GM23338 (cell line): ENCODE measurements at regions not wholly inside any gene's neighbourhood (a gene's known extent, or its start where the extent isn't known, plus 50 kb on each side); places are given as distances from the start of the nearest gene placed in this dataset.

Experiments used
- ATAC-seq: fragments of 200-7000 bp; cut with Tn5 transposase; 3 replicates; pipeline ENCODE4 v1.9.1; 2020
- DNase-seq: peaks from one replicate; pipeline ENCODE4 v3.0.0-alpha.2; 2015; ENCODE audit warnings: low spot score
- H2AFZ ChIP-seq: fragments of 200-600 bp; sonication (generic); 2 replicates; pipeline ENCODE4 v1.8.0; 2016; ENCODE audit warnings: antibody characterized with exemption, mild to moderate bottlenecking, moderate library complexity
- H3F3A ChIP-seq: fragments of 200-600 bp; sonication (generic); replicated peaks from 2 replicates; pipeline ENCODE4 v1.8.0; 2017; ENCODE audit warnings: antibody characterized with exemption, mixed run types, low read depth
- H3K27ac ChIP-seq: fragments of 200-600 bp; sonication (generic); 2 replicates; pipeline ENCODE4 v1.6.1; 2016; ENCODE audit warnings: low read depth
- H3K27me3 ChIP-seq: fragments of 200-600 bp; sonication (generic); 2 replicates; pipeline ENCODE4 v1.8.0; 2016; ENCODE audit warnings: mild to moderate bottlenecking, mixed run types, moderate library complexity; ENCODE audit not compliant: insufficient read depth
- H3K36me3 ChIP-seq: fragments of 200-600 bp; sonication (generic); 2 replicates; pipeline ENCODE4 v1.8.0; 2016; ENCODE audit warnings: mild to moderate bottlenecking; ENCODE audit not compliant: insufficient read depth
- H3K4me1 ChIP-seq: fragments of 200-600 bp; sonication (generic); 2 replicates; pipeline ENCODE4 v1.8.0; 2016; ENCODE audit warnings: mild to moderate bottlenecking, moderate library complexity; ENCODE audit not compliant: insufficient read depth
- H3K4me2 ChIP-seq: fragments of 200-600 bp; sonication (generic); 2 replicates; pipeline ENCODE4 v1.7.1; 2017; ENCODE audit warnings: mixed run types
- H3K4me3 ChIP-seq: fragments of 200-600 bp; sonication (generic); 2 replicates; pipeline ENCODE4 v1.6.1; 2016; ENCODE audit warnings: mixed run types
- H3K79me2 ChIP-seq: fragments of 200-600 bp; sonication (generic); replicated peaks from 2 replicates; pipeline ENCODE4 v1.8.0; 2017; ENCODE audit warnings: mild to moderate bottlenecking; ENCODE audit not compliant: insufficient read depth
- H3K9me2 ChIP-seq: fragments of 200-600 bp; sonication (generic); 2 replicates; pipeline ENCODE4 v1.8.0; 2017; ENCODE audit not compliant: insufficient read depth
- H4K20me1 ChIP-seq: fragments of 200-600 bp; sonication (generic); replicated peaks from 2 replicates; pipeline ENCODE4 v1.8.0; 2017; ENCODE audit warnings: mild to moderate bottlenecking; ENCODE audit not compliant: insufficient read depth
- H3K27ac Mint-ChIP-seq: 2 replicates; pipeline ENCODE4 v1.8.0; 2020; ENCODE audit warnings: inconsistent platforms, mild to moderate bottlenecking, moderate library complexity, mixed read lengths
- H3K27me3 Mint-ChIP-seq: 3 replicates; pipeline ENCODE4 v1.8.0; 2022; ENCODE audit warnings: low read depth, mild to moderate bottlenecking, moderate library complexity, mixed read lengths, inconsistent platforms; ENCODE audit not compliant: insufficient read depth, poor library complexity
- H3K36me3 Mint-ChIP-seq: 3 replicates; pipeline ENCODE4 v1.8.0; 2021; ENCODE audit warnings: low read depth, mild to moderate bottlenecking, inconsistent platforms, moderate library complexity, mixed read lengths
- H3K4me1 Mint-ChIP-seq: 3 replicates; pipeline ENCODE4 v1.8.0; 2020; ENCODE audit warnings: mild to moderate bottlenecking, inconsistent platforms, mixed read lengths
- H3K4me3 Mint-ChIP-seq: 3 replicates; pipeline ENCODE4 v1.8.0; 2021; ENCODE audit warnings: moderate library complexity, mild to moderate bottlenecking, inconsistent platforms, mixed read lengths
- H3K9me3 Mint-ChIP-seq: 3 replicates; pipeline ENCODE4 v1.8.0; 2020; ENCODE audit warnings: moderate library complexity, mild to moderate bottlenecking, inconsistent platforms, mixed read lengths
- CREB1 ChIP-seq: fragments of 250-450 bp; sonication (Bioruptor Pico); IDR thresholded peaks from 2 replicates; pipeline ENCODE4 v1.5.0; 2020; ENCODE audit warnings: low read depth, mild to moderate bottlenecking, moderate library complexity
- CTCF ChIP-seq, 2 experiments: fragments of 200-600 bp in 1 of 2; sonication (generic) in 1 of 2; conservative IDR thresholded peaks; 2 replicates each; pipeline versions ENCODE4 v1.5.1 to v1.6.1; 2016 to 2017; ENCODE audit warnings: antibody characterized with exemption in 2 of 2, low read depth in 2 of 2, mild to moderate bottlenecking in 2 of 2, moderate library complexity in 1 of 2
- ETS1 ChIP-seq: IDR thresholded peaks from 2 replicates; pipeline ENCODE4 v1.6.1; 2016; ENCODE audit warnings: antibody characterized with exemption
- EZH2 ChIP-seq: fragments of 200-600 bp; sonication (generic); IDR thresholded peaks from one replicate; pipeline ENCODE4 v1.8.0; 2017; ENCODE audit warnings: antibody characterized with exemption, mild to moderate bottlenecking, low read depth; ENCODE audit not compliant: unreplicated experiment
- EZH2phosphoT487 ChIP-seq: fragments of 200-600 bp; sonication (generic); IDR thresholded peaks from one replicate; pipeline ENCODE4 v1.8.1; 2018; ENCODE audit warnings: antibody characterized with exemption; ENCODE audit not compliant: unreplicated experiment
- JUNB ChIP-seq: IDR thresholded peaks from one replicate; pipeline ENCODE4 v1.6.1; 2016; ENCODE audit warnings: antibody characterized with exemption; ENCODE audit not compliant: unreplicated experiment
- NANOG ChIP-seq: IDR thresholded peaks from 2 replicates; pipeline ENCODE4 v1.6.1; 2016; ENCODE audit warnings: antibody characterized with exemption, borderline replicate concordance
- POLR2AphosphoS5 ChIP-seq: IDR thresholded peaks from 2 replicates; pipeline ENCODE4 v1.6.1; 2016; ENCODE audit warnings: antibody characterized with exemption, low read depth
- REST ChIP-seq: IDR thresholded peaks from one replicate; pipeline ENCODE4 v1.6.1; 2018; ENCODE audit warnings: antibody characterized with exemption; ENCODE audit not compliant: unreplicated experiment
- STAT1 ChIP-seq: IDR thresholded peaks from one replicate; pipeline ENCODE4 v1.6.1; 2016; ENCODE audit warnings: antibody characterized with exemption; ENCODE audit not compliant: unreplicated experiment
- ZNF114 ChIP-seq: fragments of 250-450 bp; sonication (Bioruptor Pico); IDR thresholded peaks from 2 replicates; pipeline ENCODE4 v1.5.0; 2020; ENCODE audit warnings: mild to moderate bottlenecking, moderate library complexity
- ZNF331 ChIP-seq: fragments of 250-450 bp; sonication (Bioruptor Pico); IDR thresholded peaks from 2 replicates; pipeline ENCODE4 v1.5.0; 2020; ENCODE audit warnings: low read depth, mild to moderate bottlenecking, moderate library complexity
- ZNF462 ChIP-seq: fragments of 250-450 bp; sonication (Bioruptor Pico); IDR thresholded peaks from 2 replicates; pipeline ENCODE4 v1.5.0; 2020; ENCODE audit warnings: mild to moderate bottlenecking, moderate library complexity

GRCh38 chr10:8790390-8790789 is 735.9 kb downstream of the GATA3 start:
- no peaks in the 10 kb centered on the region for H3K4me1 ChIP-seq
- Mint-ChIP-seq H3K36me3 (peaks cover 4% of the 10 kb centered on the region; the same call in 1 of the 3 replicates), H3K9me3 (peaks cover 12% of the 10 kb centered on the region), H3K4me1 (no peaks in the 10 kb centered on the region), H3K27ac (no peak overlapping the region), H3K27me3 (peaks cover 2% of the 10 kb centered on the region), H3K4me3 (no peak overlapping the region)
- no peaks in the 10 kb centered on the region for H3F3A ChIP-seq
- H3K4me3 ChIP-seq, result no peak overlapping the region
- DNase-seq (no peak), ATAC-seq (no peak)
- no peak overlapping the region for H2AFZ ChIP-seq
- no peaks in the 10 kb centered on the region for H3K27me3 ChIP-seq
- no peaks in the 10 kb centered on the region for H3K79me2 ChIP-seq
- H4K20me1 ChIP-seq, result 0 out of 2 replicates have a peak, but pooled peaks cover 6% of the 10 kb centered on the region
- TF ChIP-seq CREB1 (CRISPR knock-in tag) (no peak), ETS1 (no peak), CTCF (conservative IDR thresholded peaks at IDR 0.05; ENCODE audit: low read depth in 2 of 2) (no peak), EZH2phosphoT487 (no peak), ZNF462 (CRISPR knock-in tag) (no peak), REST (no peak), NANOG (no peak), POLR2AphosphoS5 (no peak), EZH2 (no peak), JUNB (no peak), ZNF114 (CRISPR knock-in tag) (no peak), ZNF331 (CRISPR knock-in tag) (no peak), STAT1 (no peak)
- H3K4me2 ChIP-seq, result no peak overlapping the region
- no peaks in the 10 kb centered on the region; the same call in 1 of the 2 replicates for H3K9me2 ChIP-seq
- H3K36me3 ChIP-seq, result no peaks in the 10 kb centered on the region
- H3K27ac ChIP-seq, result no peak overlapping the region
